GM13976 (cell line): ENCODE measurements at regions not wholly inside any gene's neighbourhood (a gene's known extent, or its start where the extent isn't known, plus 50 kb on each side); places are given as distances from the start of the nearest gene placed in this dataset.

ENCODE experiments used
- DNase-seq: peaks from one replicate; pipeline ENCODE4 v3.0.0; 2012; ENCODE audit warnings: low spot score
- CTCF ChIP-seq: IDR thresholded peaks from 2 replicates; pipeline ENCODE4 v1.5.1; 2012; ENCODE audit warnings: borderline replicate concordance, mild to moderate bottlenecking; ENCODE audit not compliant: insufficient read depth; ENCODE audit errors: extremely low read depth, missing control alignments, control extremely low read depth
- in situ Hi-C: fragments of 300-500 bp; cut with MboI; formaldehyde crosslinking; loops from one replicate; pipeline ENCODE4 v1.12.0; 2022; ENCODE audit warnings: low sequenced_read_pairs, mixed read lengths, inconsistent platforms; ENCODE audit not compliant: unreplicated experiment

- DNase-seq, result no peak
- no peak for TF ChIP-seq CTCF
- in situ Hi-C loops, result no loop called here
Measured at GRCh38 chr7:72465521-72465920, 53.4 kb upstream of the CALN1 start.

GRCh38 chr7:72462311-72462710 is 50.2 kb upstream of the CALN1 start:
- TF ChIP-seq CTCF, result no peak
- in situ Hi-C loops, result no loop called here
- no peak for DNase-seq
